Mammary epithelial cell (primary cell): ENCODE measurements at regions not wholly inside any gene's neighbourhood (a gene's known extent, or its start where the extent isn't known, plus 50 kb on each side); places are given as distances from the start of the nearest gene placed in this dataset.

Experiments used
- EZH2 ChIP-seq: IDR thresholded peaks from 2 replicates; pipeline ENCODE4 v1.6.1; 2012; ENCODE audit warnings: low read length, inconsistent platforms, borderline replicate concordance
- TF ChIP-seq, protein P1 (sequence below), 2 donors: IDR thresholded peaks in 1 of 2; conservative IDR thresholded peaks in 1 of 2; 2 replicates each; pipeline ENCODE4 v1.5.1; 2011 to 2012; ENCODE audit warnings: inconsistent platforms in 2 of 2, low read length in 2 of 2, mild to moderate bottlenecking in 2 of 2, control low read depth in 1 of 2, low read depth in 1 of 2; ENCODE audit not compliant: insufficient read depth in 1 of 2; ENCODE audit errors: extremely low read depth in 1 of 2

DNA sequence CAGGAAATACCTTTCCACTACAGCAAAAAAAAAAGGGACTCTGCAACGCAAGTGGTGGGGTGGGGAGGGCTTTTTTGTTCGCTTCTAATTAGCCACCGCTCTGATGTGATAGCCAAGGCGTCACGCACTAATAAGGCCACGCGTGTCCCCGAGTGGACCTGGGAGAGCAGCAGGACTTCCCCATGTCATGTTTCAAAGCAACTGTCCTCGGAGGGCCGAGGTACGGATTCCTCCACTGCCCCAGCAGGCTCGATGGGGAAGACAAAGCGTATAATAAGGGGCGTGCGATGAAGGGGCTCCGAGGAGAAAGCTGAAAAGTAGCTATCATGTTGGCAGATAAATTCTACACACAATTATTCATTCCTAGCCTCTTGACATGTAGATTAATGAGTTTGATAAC, 179.7 kb upstream of the ZNF507 start:
- TF ChIP-seq, protein P1, sequence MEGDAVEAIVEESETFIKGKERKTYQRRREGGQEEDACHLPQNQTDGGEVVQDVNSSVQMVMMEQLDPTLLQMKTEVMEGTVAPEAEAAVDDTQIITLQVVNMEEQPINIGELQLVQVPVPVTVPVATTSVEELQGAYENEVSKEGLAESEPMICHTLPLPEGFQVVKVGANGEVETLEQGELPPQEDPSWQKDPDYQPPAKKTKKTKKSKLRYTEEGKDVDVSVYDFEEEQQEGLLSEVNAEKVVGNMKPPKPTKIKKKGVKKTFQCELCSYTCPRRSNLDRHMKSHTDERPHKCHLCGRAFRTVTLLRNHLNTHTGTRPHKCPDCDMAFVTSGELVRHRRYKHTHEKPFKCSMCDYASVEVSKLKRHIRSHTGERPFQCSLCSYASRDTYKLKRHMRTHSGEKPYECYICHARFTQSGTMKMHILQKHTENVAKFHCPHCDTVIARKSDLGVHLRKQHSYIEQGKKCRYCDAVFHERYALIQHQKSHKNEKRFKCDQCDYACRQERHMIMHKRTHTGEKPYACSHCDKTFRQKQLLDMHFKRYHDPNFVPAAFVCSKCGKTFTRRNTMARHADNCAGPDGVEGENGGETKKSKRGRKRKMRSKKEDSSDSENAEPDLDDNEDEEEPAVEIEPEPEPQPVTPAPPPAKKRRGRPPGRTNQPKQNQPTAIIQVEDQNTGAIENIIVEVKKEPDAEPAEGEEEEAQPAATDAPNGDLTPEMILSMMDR (conservative IDR thresholded peaks at IDR 0.05 in 1 of 2, IDR thresholded peaks at IDR 0.05 in 1 of 2; ENCODE audit: extremely low read depth in 1 of 2, insufficient read depth in 1 of 2, low read depth in 1 of 2, low read length in 2 of 2), result no peak
- TF ChIP-seq EZH2, result no peak
